ENCODE measurements at regions not wholly inside any gene's neighbourhood (a gene's known extent, or its start where the extent isn't known, plus 50 kb on each side); places are given as distances from the start of the nearest gene placed in this dataset.

DNA sequence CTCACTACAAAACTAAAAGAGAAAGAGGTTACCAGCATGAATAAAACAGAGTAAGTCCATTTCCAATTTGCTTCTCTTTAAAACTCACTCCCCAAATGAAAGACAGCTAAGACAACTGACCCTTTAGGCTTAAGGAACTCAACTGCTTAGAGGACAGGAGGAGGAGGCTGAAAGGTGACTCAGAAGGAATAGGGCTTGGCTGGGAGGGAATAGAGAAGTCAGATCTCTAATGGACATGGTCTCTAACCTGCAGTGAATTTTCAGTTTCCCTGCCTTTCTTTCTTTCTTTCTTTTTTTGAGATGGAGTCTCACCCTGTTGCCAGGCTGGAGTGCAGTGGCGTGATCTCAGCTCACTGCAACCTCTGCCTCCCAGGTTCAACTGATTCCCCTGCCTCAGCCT is 261.8 kb upstream of the CLINT1 start:
- TF ChIP-seq, protein P1, sequence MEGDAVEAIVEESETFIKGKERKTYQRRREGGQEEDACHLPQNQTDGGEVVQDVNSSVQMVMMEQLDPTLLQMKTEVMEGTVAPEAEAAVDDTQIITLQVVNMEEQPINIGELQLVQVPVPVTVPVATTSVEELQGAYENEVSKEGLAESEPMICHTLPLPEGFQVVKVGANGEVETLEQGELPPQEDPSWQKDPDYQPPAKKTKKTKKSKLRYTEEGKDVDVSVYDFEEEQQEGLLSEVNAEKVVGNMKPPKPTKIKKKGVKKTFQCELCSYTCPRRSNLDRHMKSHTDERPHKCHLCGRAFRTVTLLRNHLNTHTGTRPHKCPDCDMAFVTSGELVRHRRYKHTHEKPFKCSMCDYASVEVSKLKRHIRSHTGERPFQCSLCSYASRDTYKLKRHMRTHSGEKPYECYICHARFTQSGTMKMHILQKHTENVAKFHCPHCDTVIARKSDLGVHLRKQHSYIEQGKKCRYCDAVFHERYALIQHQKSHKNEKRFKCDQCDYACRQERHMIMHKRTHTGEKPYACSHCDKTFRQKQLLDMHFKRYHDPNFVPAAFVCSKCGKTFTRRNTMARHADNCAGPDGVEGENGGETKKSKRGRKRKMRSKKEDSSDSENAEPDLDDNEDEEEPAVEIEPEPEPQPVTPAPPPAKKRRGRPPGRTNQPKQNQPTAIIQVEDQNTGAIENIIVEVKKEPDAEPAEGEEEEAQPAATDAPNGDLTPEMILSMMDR (IDR thresholded peaks at IDR 0.05; ENCODE audit: borderline replicate concordance, extremely low read depth, low read length, poor library complexity, severe bottlenecking) = no peak
- TF ChIP-seq EZH2 (IDR thresholded peaks at IDR 0.05; ENCODE audit: borderline replicate concordance, low read depth, low read length, severe bottlenecking) = no peak
